Neuronal stem cell (in vitro differentiated cells): ENCODE measurements at regions not wholly inside any gene's neighbourhood (a gene's known extent, or its start where the extent isn't known, plus 50 kb on each side); places are given as distances from the start of the nearest gene placed in this dataset.

Source experiments
- DNase-seq: peaks from one replicate; pipeline ENCODE4 v3.0.0-alpha.2; 2013; ENCODE audit warnings: low spot score
- H2AFZ ChIP-seq: one replicate; pipeline ENCODE4 v1.6.1; 2013; ENCODE audit warnings: mild to moderate bottlenecking, low read length, inconsistent platforms
- H2AK5ac ChIP-seq: 2 replicates; pipeline ENCODE4 v1.6.1; 2013; ENCODE audit warnings: low read depth, mild to moderate bottlenecking, inconsistent platforms, low read length, moderate library complexity, mixed read lengths
- H2BK120ac ChIP-seq: 2 replicates; pipeline ENCODE4 v1.6.1; 2013; ENCODE audit warnings: low read depth, mild to moderate bottlenecking, inconsistent platforms, low read length, moderate library complexity, mixed read lengths
- H2BK12ac ChIP-seq: one replicate; pipeline ENCODE4 v1.6.1; 2013; ENCODE audit warnings: low read length, inconsistent platforms
- H2BK15ac ChIP-seq: 2 replicates; pipeline ENCODE4 v1.6.1; 2013; ENCODE audit warnings: mild to moderate bottlenecking, low read length, inconsistent platforms, mixed read lengths
- H2BK5ac ChIP-seq: one replicate; pipeline ENCODE4 v1.6.1; 2013; ENCODE audit warnings: inconsistent platforms, mild to moderate bottlenecking, low read length, moderate library complexity
- H3K14ac ChIP-seq: one replicate; pipeline ENCODE4 v1.6.1; 2013; ENCODE audit warnings: low read length, inconsistent platforms
- H3K18ac ChIP-seq: 2 replicates; pipeline ENCODE4 v1.6.1; 2013; ENCODE audit warnings: low read length, inconsistent platforms
- H3K23ac ChIP-seq: 2 replicates; pipeline ENCODE4 v1.6.1; 2013; ENCODE audit warnings: low read depth, mild to moderate bottlenecking, mixed read lengths, low read length, inconsistent platforms; ENCODE audit not compliant: poor library complexity
- H3K27ac ChIP-seq: replicated peaks from 3 replicates; pipeline ENCODE4 v1.5.1; 2013; ENCODE audit warnings: low read length, inconsistent platforms
- H3K27me3 ChIP-seq, 3 experiments: 2 replicates each; pipeline ENCODE4 v1.6.1; 2013; ENCODE audit warnings: low read length in 3 of 3, mild to moderate bottlenecking in 2 of 3, inconsistent platforms in 1 of 3, low read depth in 1 of 3, mixed read lengths in 1 of 3, moderate library complexity in 1 of 3; ENCODE audit not compliant: control insufficient read depth in 3 of 3, insufficient read depth in 3 of 3
- H3K36me3 ChIP-seq, 2 donors: replicated peaks in 1 of 2; 2 replicates each; pipeline ENCODE4 v1.6.1; 2013; ENCODE audit warnings: low read length in 2 of 2; ENCODE audit not compliant: control insufficient read depth in 2 of 2, insufficient read depth in 2 of 2
- H3K4ac ChIP-seq: 2 replicates; pipeline ENCODE4 v1.6.1; 2013; ENCODE audit warnings: inconsistent platforms, mild to moderate bottlenecking, low read length, moderate library complexity
- H3K4me1 ChIP-seq, 2 donors: 1 replicate in 1 of 2; 2 replicates in 1 of 2; pipeline ENCODE4 v1.6.1; 2013; ENCODE audit warnings: low read length in 2 of 2, low read depth in 1 of 2; ENCODE audit not compliant: control insufficient read depth in 2 of 2, insufficient read depth in 1 of 2
- H3K4me2 ChIP-seq: one replicate; pipeline ENCODE4 v1.6.1; 2013; ENCODE audit warnings: mild to moderate bottlenecking, low read length, inconsistent platforms; ENCODE audit not compliant: insufficient read depth, poor library complexity, severe bottlenecking
- H3K4me3 ChIP-seq, 2 donors: 2 replicates each; pipeline ENCODE4 v1.5.1; 2013; ENCODE audit warnings: low read length in 2 of 2, mild to moderate bottlenecking in 2 of 2, inconsistent platforms in 1 of 2, moderate library complexity in 1 of 2
- H3K79me1 ChIP-seq: one replicate; pipeline ENCODE4 v1.6.1; 2013; ENCODE audit warnings: low read depth, mild to moderate bottlenecking, inconsistent platforms, low read length, moderate library complexity
- H3K9ac ChIP-seq: one replicate; pipeline ENCODE4 v1.6.1; 2013; ENCODE audit warnings: mild to moderate bottlenecking, low read depth, low read length, inconsistent platforms; ENCODE audit not compliant: poor library complexity
- H3K9me3 ChIP-seq, 2 donors: replicated peaks in 1 of 2; 2 replicates each; pipeline versions ENCODE3 to v1.6.1; 2013; ENCODE audit warnings: low read length in 2 of 2, mild to moderate bottlenecking in 2 of 2, inconsistent platforms in 1 of 2, low read depth in 1 of 2, mixed read lengths in 1 of 2, moderate library complexity in 1 of 2; ENCODE audit not compliant: control insufficient read depth in 2 of 2, insufficient read depth in 1 of 2
- H4K8ac ChIP-seq: one replicate; pipeline ENCODE4 v1.6.1; 2013; ENCODE audit warnings: low read depth, mild to moderate bottlenecking, inconsistent platforms, low read length, moderate library complexity
- H4K91ac ChIP-seq: one replicate; pipeline ENCODE4 v1.6.1; 2013; ENCODE audit warnings: low read length, low read depth, mild to moderate bottlenecking, inconsistent platforms; ENCODE audit not compliant: poor library complexity
- WGBS, 2 donors: extraction: QIAGEN DNeasy Blood & Tissue Kit; methylation state at CpG; one replicate each; pipeline ENCODE4 v1.1.7; 2013; ENCODE audit warnings: missing lambda C conversion rate in 2 of 2, mixed read lengths in 1 of 2; ENCODE audit not compliant: insufficient read length in 2 of 2, insufficient replicate concordance in 1 of 2; ENCODE audit errors: extremely low coverage in 2 of 2; 5-methylcytosine and 5-hydroxymethylcytosine counted together

DNA sequence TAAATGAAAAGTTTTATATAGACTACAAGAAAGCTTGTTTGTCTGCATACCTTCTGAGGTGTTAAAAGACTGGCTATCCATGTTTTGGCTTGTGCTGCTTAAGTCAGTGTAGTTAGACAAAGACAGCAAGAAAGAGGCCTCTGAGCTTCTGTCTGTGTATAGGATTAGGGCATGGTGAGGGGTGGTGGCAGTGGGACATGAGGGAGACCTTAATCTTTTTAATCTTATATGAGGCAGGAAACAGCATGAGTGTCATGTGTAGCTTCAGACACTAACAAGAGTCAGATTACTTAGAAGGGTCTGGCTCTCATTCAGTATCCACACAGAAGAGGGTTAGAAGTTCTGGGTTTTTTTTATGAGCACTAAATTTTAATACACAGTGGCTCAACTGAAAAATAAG is 213.3 kb downstream of the GABRG1 start:
- Histone ChIP-seq H3K4ac (no peak overlapping the region), H2BK5ac (no peak overlapping the region), H2BK12ac (no peak overlapping the region), H3K79me1 (no peaks in the 10 kb centered on the region), H3K4me3 (no peak overlapping the region), H3K27ac (no peak overlapping the region), H3K9me3 (no peaks in the 10 kb centered on the region), H3K14ac (no peak overlapping the region), H3K18ac (no peak overlapping the region), H2AK5ac (no peak overlapping the region), H3K4me1 (no peaks in the 10 kb centered on the region), H3K9ac (no peak overlapping the region), H2BK120ac (no peak overlapping the region), H4K91ac (no peak overlapping the region), H3K23ac (no peak overlapping the region), H2AFZ (no peak overlapping the region), H4K8ac (no peak overlapping the region), H3K27me3 (no peaks in the 10 kb centered on the region), H3K4me2 (no peak overlapping the region), H3K36me3 (no peaks in the 10 kb centered on the region), H2BK15ac (no peak overlapping the region)
- no peak for DNase-seq

DNA sequence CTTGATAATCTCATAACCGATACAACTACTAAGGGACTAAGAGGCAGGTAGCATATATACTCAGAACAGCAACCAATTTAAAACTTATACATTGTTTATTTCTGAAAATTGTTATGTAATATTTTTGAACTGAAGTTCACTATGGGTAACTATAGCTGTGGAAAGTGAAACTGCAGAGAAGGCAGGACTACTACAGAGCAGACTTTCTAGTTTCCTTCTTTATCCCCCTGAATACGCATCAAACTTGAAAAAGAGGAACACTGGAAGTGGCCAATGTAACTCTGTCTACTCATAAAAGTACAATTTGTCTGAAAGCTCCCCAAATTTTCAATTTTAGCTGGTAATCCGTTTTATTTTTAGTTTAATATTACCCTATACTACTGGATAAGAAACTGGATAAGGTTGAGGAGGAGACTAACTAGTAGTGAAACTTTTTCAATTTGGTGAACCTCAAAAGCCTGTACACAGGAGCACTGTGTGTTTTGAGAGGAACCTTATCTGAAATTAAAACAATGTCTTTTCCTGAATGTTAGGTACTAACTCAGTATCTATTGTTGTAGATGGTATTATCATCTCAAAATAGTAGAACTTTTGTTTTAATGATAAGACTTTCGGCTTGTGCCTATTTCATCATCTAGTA is 225.8 kb downstream of the GABRG1 start:
- Histone ChIP-seq H2BK15ac (no peak overlapping the region), H3K23ac (no peak overlapping the region), H2AK5ac (no peak overlapping the region), H4K8ac (no peak overlapping the region), H3K4ac (no peak overlapping the region), H4K91ac (no peak overlapping the region), H3K79me1 (no peaks in the 10 kb centered on the region), H3K9ac (no peak overlapping the region), H2BK12ac (no peak overlapping the region), H3K4me2 (no peak overlapping the region), H3K4me1 (no peaks in the 10 kb centered on the region), H2BK5ac (no peak overlapping the region), H3K14ac (no peak overlapping the region), H3K9me3 (no peaks in the 10 kb centered on the region), H3K27me3 (no peaks in the 10 kb centered on the region), H3K27ac (no peak overlapping the region), H3K4me3 (no peak overlapping the region), H3K36me3 (no peaks in the 10 kb centered on the region), H2AFZ (no peak overlapping the region), H2BK120ac (no peak overlapping the region), H3K18ac (no peak overlapping the region)
- DNase-seq = no peak
- WGBS, 2 donors = no CpG with 5 or more reads among the region's 4 CpGs

DNA sequence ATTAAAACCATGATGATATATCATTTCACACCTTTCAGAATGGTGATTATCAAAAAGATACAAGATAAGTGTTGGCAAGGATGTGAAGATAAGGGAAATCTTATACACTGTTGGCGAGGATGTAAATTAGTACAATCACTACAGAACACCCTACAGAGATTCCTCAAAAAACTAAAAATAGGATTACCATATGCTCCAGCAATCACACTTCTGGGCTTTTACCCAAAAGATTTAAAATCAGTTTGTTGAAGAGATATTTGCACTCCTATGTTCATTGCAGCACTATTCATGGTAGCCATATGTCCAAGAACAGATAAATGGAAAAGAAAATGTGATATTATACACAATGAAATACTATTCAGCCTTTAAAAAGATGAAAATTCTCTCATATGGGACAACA is 240.4 kb downstream of the GABRG1 start:
- DNase-seq = no peak
- Histone ChIP-seq H3K4ac (no peak overlapping the region), H3K4me1 (no peaks in the 10 kb centered on the region), H3K79me1 (no peaks in the 10 kb centered on the region), H3K9me3 (no peaks in the 10 kb centered on the region), H3K4me2 (no peak overlapping the region), H4K8ac (no peak overlapping the region), H3K18ac (no peak overlapping the region), H3K4me3 (no peak overlapping the region), H3K27ac (no peak overlapping the region), H2AFZ (no peak overlapping the region), H2BK15ac (no peak overlapping the region), H3K36me3 (no peaks in the 10 kb centered on the region), H3K14ac (no peak overlapping the region), H4K91ac (no peak overlapping the region), H2BK5ac (no peak overlapping the region), H2AK5ac (no peak overlapping the region), H3K9ac (no peak overlapping the region), H3K27me3 (no peaks in the 10 kb centered on the region), H2BK12ac (no peak overlapping the region), H3K23ac (no peak overlapping the region), H2BK120ac (no peak overlapping the region)
- WGBS, 2 donors = no CpG with 5 or more reads among the region's 1 CpG

DNA sequence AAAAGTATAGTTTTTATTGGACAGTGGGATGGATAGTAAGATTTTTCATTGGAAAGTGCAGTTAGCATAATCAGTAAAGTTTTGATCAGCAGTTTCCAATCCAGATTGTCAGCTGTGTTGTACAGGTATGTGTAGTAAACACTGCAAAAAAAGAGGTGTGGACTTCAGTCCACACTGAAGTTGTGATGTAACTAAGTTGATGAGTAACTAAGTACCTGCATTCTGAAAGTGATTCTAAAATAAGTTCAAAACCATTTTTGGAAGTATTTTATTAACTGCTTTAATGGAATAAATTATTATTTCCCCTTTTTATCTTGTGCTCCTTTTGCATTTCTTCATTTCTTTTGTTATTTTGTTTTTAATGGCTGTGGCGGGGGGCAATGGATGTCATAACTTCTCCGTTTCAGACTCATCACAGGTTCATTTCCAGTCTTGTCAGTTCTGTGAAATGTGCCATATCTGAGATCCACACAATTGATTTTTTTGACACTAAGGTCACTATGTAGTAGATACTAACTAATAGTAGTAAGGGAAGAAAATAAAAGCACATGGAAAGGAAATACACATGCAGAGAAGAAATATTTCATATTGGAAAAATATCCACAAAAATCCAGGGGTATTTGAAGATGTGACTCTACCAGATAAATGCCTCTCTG is 247.5 kb downstream of the GABRG1 start:
- Histone ChIP-seq H3K79me1 (no peaks in the 10 kb centered on the region), H3K27me3 (no peaks in the 10 kb centered on the region), H3K4me3 (no peak overlapping the region), H4K8ac (no peak overlapping the region), H2BK12ac (no peak overlapping the region), H2BK5ac (no peak overlapping the region), H2BK15ac (no peak overlapping the region), H3K23ac (no peak overlapping the region), H3K18ac (no peak overlapping the region), H3K4me1 (no peaks in the 10 kb centered on the region), H3K36me3 (no peaks in the 10 kb centered on the region), H3K9ac (no peak overlapping the region), H2AFZ (no peak overlapping the region), H2AK5ac (no peak overlapping the region), H3K27ac (no peak overlapping the region), H3K14ac (no peak overlapping the region), H3K9me3 (no peaks in the 10 kb centered on the region), H2BK120ac (no peak overlapping the region), H4K91ac (no peak overlapping the region), H3K4ac (no peak overlapping the region), H3K4me2 (no peak overlapping the region)
- no CpG with 5 or more reads among the region's 2 CpGs for WGBS, 2 donors
- DNase-seq = no peak
